ENCODE measurements at regions not wholly inside any gene's neighbourhood (a gene's known extent, or its start where the extent isn't known, plus 50 kb on each side); places are given as distances from the start of the nearest gene placed in this dataset.

GRCh38 chr11:134939905-134940304 lies 527.9 kb upstream of the B3GAT1 start:
- peak; percentile 43 for TF ChIP-seq CTCF (IDR thresholded peaks at IDR 0.05)
- no peak for TF ChIP-seq REST (IDR thresholded peaks at IDR 0.05; ENCODE audit: insufficient read depth in 1 of 2, low read depth in 2 of 2, low read length in 1 of 2)

All from Panc1 (cell line).